OCI-LY3 (cell line): ENCODE measurements at regions not wholly inside any gene's neighbourhood (a gene's known extent, or its start where the extent isn't known, plus 50 kb on each side); places are given as distances from the start of the nearest gene placed in this dataset.

Experiments used
- H2AFZ ChIP-seq: fragments of 200-600, 300-600 bp; shearing (Covaris generic); 2 replicates; pipeline ENCODE4 v1.6.0; 2014; ENCODE audit warnings: antibody characterized with exemption, low read depth, low read length
- H3K27ac ChIP-seq: fragments of 200-600, 300-600 bp; sonication (generic); 2 replicates; pipeline ENCODE4 v1.5.1; 2014; ENCODE audit warnings: mild to moderate bottlenecking, low read length, moderate library complexity, mixed read lengths
- H3K27me3 ChIP-seq: fragments of 200-600, 300-600 bp; sonication (generic); 2 replicates; pipeline ENCODE4 v1.6.1; 2014; ENCODE audit warnings: low read depth, low read length, mixed read lengths
- H3K36me3 ChIP-seq: fragments of 200-600, 300-600 bp; sonication (generic); replicated peaks from 2 replicates; pipeline ENCODE3; 2014; ENCODE audit warnings: low read depth, low read length, mixed read lengths
- H3K4me1 ChIP-seq: fragments of 300-600, 200-600 bp; sonication (generic); 2 replicates; pipeline ENCODE4 v1.6.1; 2014; ENCODE audit warnings: low read length, mixed read lengths
- H3K4me2 ChIP-seq: fragments of 200-600, 300-600 bp; sonication (generic); 2 replicates; pipeline ENCODE4 v1.6.1; 2014; ENCODE audit warnings: low read length, mixed read lengths
- H3K4me3 ChIP-seq: fragments of 300-600, 200-600 bp; sonication (generic); 2 replicates; pipeline ENCODE4 v1.5.1; 2014; ENCODE audit warnings: antibody characterized with exemption, mild to moderate bottlenecking, low read length, moderate library complexity
- H3K79me2 ChIP-seq: fragments of 300-600, 200-600 bp; shearing (Covaris generic); 2 replicates; pipeline ENCODE4 v1.6.1; 2014; ENCODE audit warnings: mild to moderate bottlenecking, low read length, mixed read lengths
- H3K9ac ChIP-seq: fragments of 300-600, 200-600 bp; shearing (Covaris generic); 2 replicates; pipeline ENCODE4 v1.6.0; 2014; ENCODE audit warnings: mild to moderate bottlenecking, low read length, moderate library complexity
- H3K9me3 ChIP-seq: fragments of 200-600, 300-600 bp; shearing (Covaris generic); 2 replicates; pipeline ENCODE4 v1.6.1; 2014; ENCODE audit warnings: low read length, mixed read lengths; ENCODE audit not compliant: insufficient read depth
- H4K20me1 ChIP-seq: fragments of 200-600, 300-600 bp; sonication (generic); 2 replicates; pipeline ENCODE4 v1.6.1; 2016; ENCODE audit warnings: low read length, mixed read lengths; ENCODE audit not compliant: insufficient read depth
- EZH2phosphoT487 ChIP-seq: fragments of 200-600 bp; shearing (Covaris generic); IDR thresholded peaks from 2 replicates; pipeline ENCODE4 v1.6.1; 2018; ENCODE audit warnings: antibody characterized with exemption, mixed run types, low read depth
- TF ChIP-seq, protein P1 (sequence below): fragments of 200-600, 300-600 bp; sonication (generic); IDR thresholded peaks from 2 replicates; pipeline ENCODE4 v1.5.1; 2014; ENCODE audit warnings: antibody characterized with exemption, low read length, low read depth

- no peaks in the 10 kb centered on the region for H3K4me1 ChIP-seq
- TF ChIP-seq, protein P1, sequence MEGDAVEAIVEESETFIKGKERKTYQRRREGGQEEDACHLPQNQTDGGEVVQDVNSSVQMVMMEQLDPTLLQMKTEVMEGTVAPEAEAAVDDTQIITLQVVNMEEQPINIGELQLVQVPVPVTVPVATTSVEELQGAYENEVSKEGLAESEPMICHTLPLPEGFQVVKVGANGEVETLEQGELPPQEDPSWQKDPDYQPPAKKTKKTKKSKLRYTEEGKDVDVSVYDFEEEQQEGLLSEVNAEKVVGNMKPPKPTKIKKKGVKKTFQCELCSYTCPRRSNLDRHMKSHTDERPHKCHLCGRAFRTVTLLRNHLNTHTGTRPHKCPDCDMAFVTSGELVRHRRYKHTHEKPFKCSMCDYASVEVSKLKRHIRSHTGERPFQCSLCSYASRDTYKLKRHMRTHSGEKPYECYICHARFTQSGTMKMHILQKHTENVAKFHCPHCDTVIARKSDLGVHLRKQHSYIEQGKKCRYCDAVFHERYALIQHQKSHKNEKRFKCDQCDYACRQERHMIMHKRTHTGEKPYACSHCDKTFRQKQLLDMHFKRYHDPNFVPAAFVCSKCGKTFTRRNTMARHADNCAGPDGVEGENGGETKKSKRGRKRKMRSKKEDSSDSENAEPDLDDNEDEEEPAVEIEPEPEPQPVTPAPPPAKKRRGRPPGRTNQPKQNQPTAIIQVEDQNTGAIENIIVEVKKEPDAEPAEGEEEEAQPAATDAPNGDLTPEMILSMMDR, result no peak
- TF ChIP-seq EZH2phosphoT487, result no peak
- H3K36me3 ChIP-seq, result no peaks in the 10 kb centered on the region
- H3K4me3 ChIP-seq, result no peak overlapping the region
- H3K79me2 ChIP-seq, result no peaks in the 10 kb centered on the region
- H4K20me1 ChIP-seq, result no peaks in the 10 kb centered on the region
- H3K4me2 ChIP-seq, result no peak overlapping the region
- H3K9me3 ChIP-seq, result no peaks in the 10 kb centered on the region
- no peak overlapping the region for H2AFZ ChIP-seq
- H3K27me3 ChIP-seq, result no peaks in the 10 kb centered on the region
- no peak overlapping the region for H3K9ac ChIP-seq
- H3K27ac ChIP-seq, result no peak overlapping the region
Observed at GRCh38 chr4:60209588-60209987, 990.5 kb upstream of the ADGRL3 start.

DNA sequence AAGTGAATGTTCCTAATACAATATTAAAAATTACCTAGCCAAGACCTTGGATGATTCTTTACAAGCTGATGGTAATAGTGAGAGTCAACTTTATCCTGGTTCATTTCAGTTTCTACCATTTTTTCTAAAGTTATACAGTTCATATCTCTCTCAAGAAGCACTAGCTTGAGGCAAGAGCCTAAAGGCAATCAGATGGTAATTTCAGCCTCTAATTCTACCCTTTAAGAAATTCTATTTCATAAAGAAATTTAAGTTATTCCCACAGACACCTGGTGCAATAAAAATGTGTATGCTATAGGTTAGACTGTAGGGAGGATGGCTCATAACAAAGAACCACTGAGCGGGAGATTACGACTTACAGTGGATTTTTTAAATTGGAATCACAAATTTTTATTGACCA lies 984.2 kb upstream of the ADGRL3 start:
- Histone ChIP-seq H3K4me2 (no peak overlapping the region), H3K27ac (no peak overlapping the region), H3K79me2 (no peaks in the 10 kb centered on the region), H3K27me3 (no peaks in the 10 kb centered on the region), H3K9ac (no peak overlapping the region), H4K20me1 (no peaks in the 10 kb centered on the region), H3K4me1 (peaks cover 3% of the 10 kb centered on the region; the same call in 1 of the 2 replicates), H3K4me3 (no peak overlapping the region), H3K9me3 (no peaks in the 10 kb centered on the region), H3K36me3 (no peaks in the 10 kb centered on the region), H2AFZ (no peak overlapping the region)
- TF ChIP-seq, protein P1, result no peak
- no peak for TF ChIP-seq EZH2phosphoT487

DNA sequence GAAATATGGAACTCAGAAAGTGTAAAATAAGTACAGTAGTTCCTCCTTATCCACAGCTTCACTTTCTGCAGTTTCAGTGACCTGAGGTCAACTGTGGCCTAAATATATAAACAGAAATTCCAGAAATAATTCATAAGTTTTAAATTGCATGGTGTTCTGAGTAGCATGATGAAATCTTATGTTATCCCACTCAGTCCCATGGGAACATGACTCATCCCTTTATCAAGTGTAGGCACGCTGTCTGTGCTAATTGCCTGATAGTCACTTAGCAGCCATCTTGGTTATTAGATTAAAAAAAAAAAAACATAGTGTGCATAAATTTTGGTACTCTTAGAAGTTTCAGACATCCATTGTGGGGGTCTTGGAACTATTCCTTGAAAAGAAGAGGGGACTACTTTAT lies 983.4 kb upstream of the ADGRL3 start:
- H3K27me3 ChIP-seq, result no peaks in the 10 kb centered on the region
- no peak overlapping the region for H3K4me2 ChIP-seq
- H3K27ac ChIP-seq, result no peak overlapping the region
- H3K79me2 ChIP-seq, result no peaks in the 10 kb centered on the region
- H2AFZ ChIP-seq, result no peak overlapping the region
- H3K9ac ChIP-seq, result no peak overlapping the region
- peaks cover 3% of the 10 kb centered on the region; the same call in 1 of the 2 replicates for H3K4me1 ChIP-seq
- TF ChIP-seq, protein P1, result no peak
- no peak for TF ChIP-seq EZH2phosphoT487
- no peak overlapping the region for H3K4me3 ChIP-seq
- no peaks in the 10 kb centered on the region for H3K9me3 ChIP-seq
- no peaks in the 10 kb centered on the region for H4K20me1 ChIP-seq
- H3K36me3 ChIP-seq, result no peaks in the 10 kb centered on the region

GRCh38 chr4:60221866-60222265 lies 978.3 kb upstream of the ADGRL3 start:
- Histone ChIP-seq H3K9me3 (no peaks in the 10 kb centered on the region), H3K36me3 (no peaks in the 10 kb centered on the region), H3K27me3 (no peaks in the 10 kb centered on the region), H3K27ac (no peak overlapping the region), H3K4me1 (peaks cover 3% of the 10 kb centered on the region; the same call in 1 of the 2 replicates), H3K79me2 (no peaks in the 10 kb centered on the region), H2AFZ (no peak overlapping the region), H3K4me3 (no peak overlapping the region), H3K4me2 (no peak overlapping the region), H4K20me1 (no peaks in the 10 kb centered on the region), H3K9ac (no peak overlapping the region)
- TF ChIP-seq, protein P1, result no peak
- no peak for TF ChIP-seq EZH2phosphoT487
